ENCODE measurements at regions not wholly inside any gene's neighbourhood (a gene's known extent, or its start where the extent isn't known, plus 50 kb on each side); places are given as distances from the start of the nearest gene placed in this dataset.

GRCh38 chr9:7227951-7228350 is 470.2 kb downstream of the KDM4C start:
- no peak overlapping the region for H3K9ac ChIP-seq (ENCODE audit: insufficient read depth, low read length)
- H3K4me1 ChIP-seq (ENCODE audit: control insufficient read depth, extremely low read depth, insufficient read depth, low read length), result no peaks in the 10 kb centered on the region
- no peaks in the 10 kb centered on the region for H3K9me3 ChIP-seq (ENCODE audit: control insufficient read depth, insufficient read depth, low read depth, low read length)
- no peaks in the 10 kb centered on the region for H3K79me2 ChIP-seq (ENCODE audit: control insufficient read depth, insufficient read depth, low read length)
- H2AFZ ChIP-seq (ENCODE audit: low read length), result no peak overlapping the region
- DNase-seq (ENCODE audit: low read depth in 2 of 2), result no peak
- H3K36me3 ChIP-seq (ENCODE audit: control insufficient read depth, insufficient read depth, low read length), result no peaks in the 10 kb centered on the region
- H3K27ac ChIP-seq (ENCODE audit: insufficient read depth, low read length), result no peak overlapping the region
- TF ChIP-seq EZH2 (IDR thresholded peaks at IDR 0.05; ENCODE audit: low read length, missing control alignments) (no peak), CTCF (conservative IDR thresholded peaks at IDR 0.05 in 1 of 2, IDR thresholded peaks at IDR 0.05 in 1 of 2; ENCODE audit: low read depth in 1 of 2, low read length in 2 of 2) (no peak)
- no peaks in the 10 kb centered on the region for H3K27me3 ChIP-seq (ENCODE audit: control insufficient read depth, insufficient read depth, low read length)
- no peak overlapping the region for H3K4me3 ChIP-seq (replicated peaks in 1 of 4; ENCODE audit: control extremely low read depth in 1 of 4, insufficient read depth in 1 of 4, low read depth in 3 of 4, low read length in 4 of 4)
- no peaks in the 10 kb centered on the region for H4K20me1 ChIP-seq (ENCODE audit: control insufficient read depth, extremely low read depth, insufficient read depth, low read length)
- no peak overlapping the region for H3K4me2 ChIP-seq (ENCODE audit: extremely low read depth, insufficient read depth, low read length)

GRCh38 chr9:7226007-7226640 is 468.4 kb downstream of the KDM4C start:
- no peak overlapping the region for H3K4me2 ChIP-seq (ENCODE audit: extremely low read depth, insufficient read depth, low read length)
- H3K4me3 ChIP-seq (replicated peaks in 1 of 4; ENCODE audit: control extremely low read depth in 1 of 4, insufficient read depth in 1 of 4, low read depth in 3 of 4, low read length in 4 of 4), result no peak overlapping the region
- no peak overlapping the region for H3K27ac ChIP-seq (ENCODE audit: insufficient read depth, low read length)
- no peaks in the 10 kb centered on the region for H3K4me1 ChIP-seq (ENCODE audit: control insufficient read depth, extremely low read depth, insufficient read depth, low read length)
- H3K9ac ChIP-seq (ENCODE audit: insufficient read depth, low read length), result no peak overlapping the region
- no peaks in the 10 kb centered on the region for H3K79me2 ChIP-seq (ENCODE audit: control insufficient read depth, insufficient read depth, low read length)
- no peak for TF ChIP-seq CTCF (conservative IDR thresholded peaks at IDR 0.05 in 1 of 2, IDR thresholded peaks at IDR 0.05 in 1 of 2; ENCODE audit: low read depth in 1 of 2, low read length in 2 of 2)
- TF ChIP-seq EZH2 (IDR thresholded peaks at IDR 0.05; ENCODE audit: low read length, missing control alignments), result no peak
- DNase-seq (ENCODE audit: low read depth in 2 of 2), result no peak
- H3K27me3 ChIP-seq (ENCODE audit: control insufficient read depth, insufficient read depth, low read length), result no peaks in the 10 kb centered on the region
- H3K36me3 ChIP-seq (ENCODE audit: control insufficient read depth, insufficient read depth, low read length), result no peaks in the 10 kb centered on the region
- no peaks in the 10 kb centered on the region for H3K9me3 ChIP-seq (ENCODE audit: control insufficient read depth, insufficient read depth, low read depth, low read length)
- H2AFZ ChIP-seq (ENCODE audit: low read length), result no peak overlapping the region
- H4K20me1 ChIP-seq (ENCODE audit: control insufficient read depth, extremely low read depth, insufficient read depth, low read length), result no peaks in the 10 kb centered on the region

Measured in fibroblast of lung (primary cell).